SK-N-SH treated with all-trans-retinoic acid at 6 μM for 48 hours (cell line): ENCODE measurements at regions not wholly inside any gene's neighbourhood (a gene's known extent, or its start where the extent isn't known, plus 50 kb on each side); places are given as distances from the start of the nearest gene placed in this dataset.

Experiments used
- ZC3H10 ChIP-seq: fragments of 250-450 bp; sonication (Bioruptor Pico); IDR thresholded peaks from 2 replicates; pipeline ENCODE4 v1.5.1; 2021; ENCODE audit warnings: mild to moderate bottlenecking, moderate library complexity
- ZFP30 ChIP-seq: fragments of 450-650 bp; formaldehyde crosslinking; IDR thresholded peaks from 2 replicates; pipeline ENCODE4 v1.5.0; 2022; ENCODE audit warnings: mild to moderate bottlenecking, moderate library complexity

- no peak for TF ChIP-seq ZFP30 (CRISPR knock-in tag)
- TF ChIP-seq ZC3H10 (CRISPR knock-in tag), result no peak
These were observed 627.5 kb upstream of the LMCD1 start for GRCh38 chr3:7874116-7874515.
